NCI-H187 (cell line): ENCODE measurements at regions not wholly inside any gene's neighbourhood (a gene's known extent, or its start where the extent isn't known, plus 50 kb on each side); places are given as distances from the start of the nearest gene placed in this dataset.
"Not testable (repeated sequence)": the region's sequence is repeated elsewhere in the genome, so short reads cannot be mapped to it uniquely, and the experiment has no call there.

Experiments used
- DNase-seq, 2 experiments: peaks; one replicate each; lab custom pipeline; 2025; lab: John Stamatoyannopoulos, UW

- DNase-seq, result no peak
These were observed 81.4 kb downstream of the ACAA2 start for GRCh38 chr18:49731860-49732311.

DNA sequence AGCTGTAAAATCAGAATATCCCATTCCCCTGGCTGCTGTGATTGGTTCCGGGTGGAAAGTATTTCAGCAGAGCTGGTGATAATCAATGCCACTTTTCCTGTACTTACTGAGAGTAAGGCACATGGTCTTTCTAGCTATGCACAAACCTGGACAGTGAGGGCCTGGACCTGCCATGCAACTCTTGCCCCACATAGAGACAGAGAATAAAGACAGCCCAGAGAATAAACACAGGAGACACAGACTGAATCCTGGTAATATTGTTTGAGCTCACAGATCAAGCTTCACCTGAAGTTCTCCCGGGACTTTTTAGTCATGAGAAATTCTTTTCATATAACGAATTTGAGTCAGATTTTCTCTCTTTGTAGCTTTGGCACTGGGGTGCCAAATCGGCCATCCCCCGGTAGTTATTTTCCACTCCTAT is 81.9 kb downstream of the ACAA2 start:
- no peak for DNase-seq

DNA sequence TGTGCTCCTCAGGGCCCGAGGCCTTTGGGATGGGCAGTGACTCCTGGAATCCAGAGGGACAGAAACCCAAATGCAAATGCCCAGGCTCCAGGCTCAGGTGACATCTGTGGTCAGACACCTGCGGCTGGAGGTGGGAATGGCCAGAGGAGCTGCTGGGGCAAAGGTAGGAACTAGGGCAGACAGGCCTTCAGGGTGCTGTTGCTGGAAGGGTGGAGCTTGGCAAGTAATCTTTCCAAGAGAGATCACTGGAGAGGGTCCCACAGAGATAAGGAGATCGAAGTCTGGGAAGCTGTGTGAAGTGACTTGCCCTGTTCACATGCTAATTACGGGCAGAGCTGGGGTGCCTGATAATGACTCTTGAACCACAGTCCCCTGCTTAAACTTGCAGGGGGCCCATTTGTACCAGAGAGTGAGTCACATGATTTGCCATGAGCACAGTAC is 82.4 kb downstream of the ACAA2 start:
- no peak for DNase-seq

GRCh38 chr18:49728542-49728941 is 84.8 kb downstream of the ACAA2 start:
- peak; percentile 11 to 21 for DNase-seq

DNA sequence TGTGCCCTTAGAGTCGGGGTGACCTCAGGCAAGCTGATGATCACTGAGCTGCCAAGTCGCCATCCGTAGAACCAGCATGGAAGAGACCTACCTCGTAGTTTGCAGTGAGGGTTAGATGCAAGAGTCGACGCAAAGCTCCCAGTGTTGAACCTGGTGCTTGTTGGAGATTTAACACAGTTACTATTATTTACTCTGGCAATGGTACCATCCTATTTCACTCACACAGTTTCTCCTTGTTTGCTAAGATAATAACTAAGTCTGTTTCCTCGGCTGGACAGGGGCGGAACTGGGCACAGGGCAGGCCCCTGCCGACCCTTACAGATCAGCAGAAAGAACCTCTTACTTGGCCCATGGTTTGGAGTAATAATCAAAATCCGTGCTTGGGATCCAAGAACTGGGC is 85.5 kb downstream of the ACAA2 start:
- DNase-seq, result no peak

GRCh38 chr18:49726675-49726963 is 86.7 kb downstream of the ACAA2 start:
- DNase-seq, result no peak

- DNase-seq, result no peak
These were observed 87.3 kb downstream of the ACAA2 start for GRCh38 chr18:49725809-49726674.

- DNase-seq, result no peak
These were observed 89.6 kb downstream of the ACAA2 start for GRCh38 chr18:49723648-49724180.

GRCh38 chr18:49722477-49722876 is 90.9 kb downstream of the ACAA2 start:
- DNase-seq, result no peak

DNA sequence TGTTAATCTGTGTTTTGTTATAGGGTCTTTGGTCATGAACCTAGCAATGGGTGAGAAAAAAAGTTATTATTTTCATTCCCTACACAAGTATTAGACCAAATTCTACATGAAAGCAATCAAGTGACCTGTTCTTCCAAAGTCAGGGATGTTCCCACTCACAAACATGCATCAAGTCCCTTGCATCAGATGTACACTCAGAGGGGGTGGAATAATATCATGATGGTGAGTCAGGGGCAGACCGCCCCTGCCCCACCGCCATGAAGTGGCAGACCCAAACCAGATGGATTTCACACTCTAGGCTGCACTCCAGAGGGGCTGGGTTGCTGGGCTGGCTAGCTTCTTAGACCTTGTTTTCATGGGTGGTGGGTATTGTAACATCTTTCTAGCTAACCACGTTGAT is 91.4 kb downstream of the ACAA2 start:
- no peak for DNase-seq

- not testable (repeated sequence) for DNase-seq
These were observed 92.4 kb downstream of the ACAA2 start for GRCh38 chr18:49720944-49721343.

DNA sequence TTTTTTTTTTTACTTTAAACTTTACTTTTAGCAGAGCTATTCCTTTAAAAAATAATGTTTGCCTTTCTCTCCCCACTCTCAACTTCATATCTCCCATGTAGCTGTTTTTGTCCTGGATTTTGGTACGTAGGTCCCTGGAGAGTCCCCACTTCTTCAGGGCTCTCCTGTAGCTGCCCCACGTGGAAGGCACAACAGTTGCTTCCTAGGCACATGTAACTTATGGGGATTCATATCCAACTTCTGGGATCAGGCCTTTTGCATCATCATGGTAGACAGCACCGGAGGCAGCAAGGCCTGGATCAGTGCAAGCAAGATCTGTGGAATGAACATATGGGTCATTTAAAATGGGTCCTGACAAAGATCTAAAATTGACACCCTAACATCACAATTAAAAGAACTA is 95.7 kb downstream of the ACAA2 start:
- DNase-seq, result no peak

DNA sequence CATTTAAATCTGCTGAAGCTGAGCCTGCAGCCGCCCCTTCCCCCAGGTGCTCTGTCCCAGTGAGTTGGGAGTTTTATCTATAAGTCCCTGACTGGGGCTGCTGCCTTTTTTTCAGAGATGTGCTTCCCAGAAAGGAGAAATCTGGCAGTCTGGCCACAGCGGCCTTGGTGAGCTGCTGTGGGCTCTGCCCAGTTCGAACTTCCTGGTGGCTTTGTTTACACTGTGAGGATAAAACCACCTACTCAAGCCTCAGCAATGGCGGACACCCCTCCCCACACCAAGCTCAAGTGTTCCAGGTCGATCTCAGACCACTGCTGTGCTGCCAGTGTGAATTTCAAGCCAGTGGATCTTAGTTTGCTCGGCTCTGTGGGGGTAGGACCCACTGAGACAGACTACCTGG is 97.3 kb downstream of the ACAA2 start:
- DNase-seq, result peak in 1 of 2 experiments; percentile 6

DNA sequence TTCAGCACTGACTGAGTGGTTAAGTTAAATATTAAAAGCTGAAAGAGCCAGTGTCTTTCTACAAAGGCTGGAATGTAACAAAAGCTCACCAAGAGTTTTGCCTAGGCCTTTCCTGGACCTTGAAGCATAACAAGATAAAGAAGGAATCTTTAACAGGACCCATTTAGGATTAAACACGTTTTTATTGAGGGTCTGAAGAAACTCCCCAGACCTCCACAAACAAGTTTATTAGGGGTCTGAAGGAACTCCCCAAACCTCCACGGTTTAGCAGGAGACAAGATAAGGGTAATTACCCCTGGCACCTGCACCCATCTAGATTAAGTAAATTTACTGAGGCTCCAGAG is 104.0 kb downstream of the ACAA2 start:
- DNase-seq, result no peak

DNA sequence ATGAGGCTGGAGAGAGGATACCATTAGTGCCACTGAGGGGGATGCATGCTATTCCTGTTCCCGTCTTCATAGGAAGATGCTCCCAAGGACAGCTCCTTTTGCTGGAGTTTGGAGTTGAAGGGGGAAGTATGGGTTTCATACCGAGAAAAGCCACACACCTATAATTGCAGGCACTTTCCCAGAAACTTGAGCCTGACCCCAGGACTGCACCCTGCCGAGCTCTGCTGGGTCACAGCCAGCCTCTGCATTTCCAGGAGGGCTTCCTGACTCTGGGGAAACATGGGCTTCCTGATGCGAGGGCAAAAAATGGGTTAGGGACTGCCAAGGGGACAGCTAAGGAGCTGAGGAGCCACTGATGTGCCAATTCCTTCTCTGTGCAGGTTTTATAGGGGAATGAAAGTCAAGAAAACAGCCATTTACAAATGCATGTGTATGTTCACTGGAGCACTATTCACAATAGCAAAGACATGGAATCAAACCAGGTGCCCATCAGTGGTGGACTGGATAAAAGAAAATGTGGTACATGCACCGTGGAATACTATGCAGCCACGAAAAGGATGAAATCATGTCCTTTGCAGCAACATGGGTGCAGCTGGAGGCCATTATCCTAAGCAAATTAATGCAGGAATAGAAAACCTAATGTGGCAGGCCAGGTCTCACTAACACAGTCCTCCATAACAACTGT is 104.5 kb downstream of the ACAA2 start:
- no peak for DNase-seq

DNA sequence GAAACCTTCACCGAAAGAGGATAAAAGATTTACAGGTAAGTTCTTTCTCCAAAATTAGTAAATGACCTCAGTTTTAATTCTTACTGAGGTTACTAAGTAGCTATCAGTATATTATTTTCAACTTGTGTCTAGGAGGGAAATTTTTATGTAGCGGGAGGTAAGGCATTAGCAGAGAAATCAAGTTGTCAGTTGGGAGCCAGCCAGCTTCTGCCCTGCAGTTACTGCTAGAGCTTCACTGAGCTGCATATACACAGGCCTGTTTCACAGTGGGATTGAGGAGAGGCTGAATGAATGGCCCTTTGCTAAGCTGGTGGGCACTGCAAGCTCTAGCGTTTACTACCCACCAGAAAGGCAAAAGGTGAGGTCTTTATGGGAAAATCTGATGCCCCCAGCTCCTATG is 105.7 kb downstream of the ACAA2 start:
- no peak for DNase-seq

GRCh38 chr18:49704334-49704733 is 109.0 kb downstream of the ACAA2 start:
- no peak for DNase-seq

GRCh38 chr18:49701190-49701589 is 112.1 kb downstream of the ACAA2 start:
- DNase-seq, result no peak

DNA sequence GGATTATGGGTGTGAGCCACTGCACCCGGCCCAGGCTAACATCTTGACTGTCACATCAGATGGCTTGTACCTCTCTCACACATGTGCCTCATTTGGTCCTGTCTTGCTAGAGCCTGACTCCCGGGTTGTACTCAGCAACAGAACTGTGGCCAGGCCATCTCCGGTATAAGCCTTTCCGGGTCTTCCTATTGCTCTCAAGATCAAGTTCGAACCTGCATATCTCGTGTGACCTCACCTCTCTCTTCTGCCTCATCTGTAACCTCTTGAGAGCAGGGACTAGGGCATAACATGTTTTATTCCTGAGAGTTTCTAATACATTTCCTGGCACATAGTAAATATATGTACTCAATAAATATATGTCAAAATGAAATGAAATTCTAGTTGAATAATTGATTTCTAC is 114.0 kb downstream of the ACAA2 start:
- no peak for DNase-seq

DNA sequence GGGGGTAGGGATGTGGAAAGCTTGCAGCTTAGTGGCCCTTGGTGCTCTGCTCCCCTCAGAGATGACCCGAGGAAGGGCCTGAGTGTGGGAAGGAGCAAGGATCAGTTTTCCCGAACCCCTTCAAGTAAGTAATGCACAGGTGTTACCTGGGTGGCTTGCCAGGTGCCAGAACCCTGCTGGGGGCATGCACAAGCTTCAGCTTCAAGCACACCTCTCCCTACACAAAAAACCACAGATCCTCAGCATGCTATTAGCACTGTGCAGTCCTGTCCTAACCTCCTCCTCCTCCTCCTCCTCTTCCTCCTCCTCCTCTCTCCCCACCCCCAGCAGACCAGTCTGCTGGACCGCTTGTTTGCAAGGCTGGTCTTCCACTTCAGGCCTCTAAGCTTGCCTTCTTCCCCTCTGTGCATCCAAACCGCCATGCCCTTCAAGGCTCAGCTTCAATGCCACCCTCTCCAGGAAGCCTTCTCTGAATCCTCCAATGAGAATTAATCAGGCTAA is 114.8 kb downstream of the ACAA2 start:
- no peak for DNase-seq

- no peak for DNase-seq
These were observed 115.4 kb downstream of the ACAA2 start for GRCh38 chr18:49697757-49698524.

GRCh38 chr18:49697049-49697448 is 116.3 kb downstream of the ACAA2 start:
- DNase-seq, result no peak
